Omental fat pad (tissue), 3 donors: ENCODE measurements at regions not wholly inside any gene's neighbourhood (a gene's known extent, or its start where the extent isn't known, plus 50 kb on each side); places are given as distances from the start of the nearest gene placed in this dataset.

ENCODE experiments used
- ATAC-seq: fragments of 150-250 bp; one replicate; pipeline ENCODE4 v1.9.1; 2016; ENCODE audit warnings: mild to moderate bottlenecking, moderate library complexity; ENCODE audit not compliant: low FRiP score
- DNase-seq: peaks from one replicate; pipeline ENCODE4 v3.0.0-alpha.2; 2019; ENCODE audit warnings: low spot score
- CTCF ChIP-seq, 3 donors: fragments of 450-650 bp; IDR thresholded peaks; one replicate each; pipeline ENCODE4 v1.5.1; 2016 to 2017; ENCODE audit warnings: antibody characterized with exemption in 3 of 3, mild to moderate bottlenecking in 3 of 3, moderate library complexity in 2 of 3

- no peak for TF ChIP-seq CTCF (IDR thresholded peaks at IDR 0.05)
- ATAC-seq (no peak), DNase-seq (no peak)
These were observed 113.5 kb upstream of the TMEM18 start for GRCh38 chr2:790634-791245.

GRCh38 chr2:790081-790480, 112.9 kb upstream of the TMEM18 start:
- no peak for DNase-seq
- no peak for ATAC-seq
- TF ChIP-seq CTCF (IDR thresholded peaks at IDR 0.05), result no peak

GRCh38 chr2:789529-789928, 112.3 kb upstream of the TMEM18 start:
- TF ChIP-seq CTCF (IDR thresholded peaks at IDR 0.05), result no peak
- ATAC-seq (no peak), DNase-seq (no peak)

- DNase-seq (no peak), ATAC-seq (no peak)
- TF ChIP-seq CTCF (IDR thresholded peaks at IDR 0.05), result no peak
These were observed 111.2 kb upstream of the TMEM18 start for GRCh38 chr2:788227-789032.

- DNase-seq, result no peak
- TF ChIP-seq CTCF (IDR thresholded peaks at IDR 0.05), result no peak
- no peak for ATAC-seq
These were observed 107.5 kb upstream of the TMEM18 start for GRCh38 chr2:784753-785152.

- DNase-seq (no peak), ATAC-seq (no peak)
- no peak for TF ChIP-seq CTCF (IDR thresholded peaks at IDR 0.05)
These were observed 103.4 kb upstream of the TMEM18 start for GRCh38 chr2:780581-780980.

- ATAC-seq (no peak), DNase-seq (no peak)
- TF ChIP-seq CTCF (IDR thresholded peaks at IDR 0.05), result no peak
These were observed 102.8 kb upstream of the TMEM18 start for GRCh38 chr2:780002-780401.
